ACHN (cell line): ENCODE measurements at regions not wholly inside any gene's neighbourhood (a gene's known extent, or its start where the extent isn't known, plus 50 kb on each side); places are given as distances from the start of the nearest gene placed in this dataset.

Source experiments
- DNase-seq: peaks from one replicate; pipeline ENCODE4 v3.0.0-alpha.2; 2015
- in situ Hi-C: cut with HindIII; loops from 2 replicates; pipeline ENCODE4 v1.10.0; 2017; ENCODE audit warnings: low sequenced_read_pairs, low pct_ligation_motif_present, low pct_unique_long_range_greater_than_20kb

DNA sequence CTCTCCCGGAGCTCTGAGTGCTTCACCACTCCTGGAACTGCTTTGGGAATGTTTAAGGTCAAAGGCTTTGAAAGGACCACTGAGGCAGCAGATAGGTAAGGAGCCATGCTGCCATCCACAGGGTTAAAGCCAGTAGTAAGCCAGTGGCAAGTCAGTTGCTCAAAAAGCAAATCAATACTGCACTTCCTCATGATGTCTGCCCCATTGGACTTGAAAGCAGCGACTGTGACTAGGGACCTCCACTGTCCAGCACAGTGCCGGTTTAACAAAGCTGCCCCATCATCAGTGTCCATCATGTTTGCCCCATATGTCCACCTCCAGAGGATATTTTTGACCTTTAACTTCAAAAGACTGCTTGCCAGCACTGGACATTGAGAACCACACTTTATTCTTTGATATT lies 49.9 kb upstream of the FGF13 start:
- in situ Hi-C loops = no loop called here
- no peak for DNase-seq
